ENCODE measurements at regions not wholly inside any gene's neighbourhood (a gene's known extent, or its start where the extent isn't known, plus 50 kb on each side); places are given as distances from the start of the nearest gene placed in this dataset.

DNA sequence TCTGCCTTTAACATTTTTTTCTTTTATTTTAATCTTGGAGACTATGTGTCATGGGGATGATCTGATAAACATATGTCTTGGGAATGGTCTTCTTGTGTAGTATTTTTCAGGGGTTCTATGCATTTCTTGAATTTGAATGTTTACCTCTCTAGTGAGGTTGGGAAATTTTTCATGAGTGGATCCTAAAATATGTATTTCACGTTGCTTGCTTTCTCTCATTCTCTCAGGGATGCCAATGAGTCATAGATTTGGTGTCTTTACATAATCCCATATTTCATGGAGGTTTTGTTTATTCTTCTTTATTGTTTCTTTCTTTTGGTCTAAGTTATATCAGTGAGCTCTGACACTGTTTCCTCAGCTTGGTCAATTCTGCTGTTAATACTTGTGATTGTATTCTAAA is 1237.2 kb downstream of the PLA2G4A start:
- TF ChIP-seq, protein P1, sequence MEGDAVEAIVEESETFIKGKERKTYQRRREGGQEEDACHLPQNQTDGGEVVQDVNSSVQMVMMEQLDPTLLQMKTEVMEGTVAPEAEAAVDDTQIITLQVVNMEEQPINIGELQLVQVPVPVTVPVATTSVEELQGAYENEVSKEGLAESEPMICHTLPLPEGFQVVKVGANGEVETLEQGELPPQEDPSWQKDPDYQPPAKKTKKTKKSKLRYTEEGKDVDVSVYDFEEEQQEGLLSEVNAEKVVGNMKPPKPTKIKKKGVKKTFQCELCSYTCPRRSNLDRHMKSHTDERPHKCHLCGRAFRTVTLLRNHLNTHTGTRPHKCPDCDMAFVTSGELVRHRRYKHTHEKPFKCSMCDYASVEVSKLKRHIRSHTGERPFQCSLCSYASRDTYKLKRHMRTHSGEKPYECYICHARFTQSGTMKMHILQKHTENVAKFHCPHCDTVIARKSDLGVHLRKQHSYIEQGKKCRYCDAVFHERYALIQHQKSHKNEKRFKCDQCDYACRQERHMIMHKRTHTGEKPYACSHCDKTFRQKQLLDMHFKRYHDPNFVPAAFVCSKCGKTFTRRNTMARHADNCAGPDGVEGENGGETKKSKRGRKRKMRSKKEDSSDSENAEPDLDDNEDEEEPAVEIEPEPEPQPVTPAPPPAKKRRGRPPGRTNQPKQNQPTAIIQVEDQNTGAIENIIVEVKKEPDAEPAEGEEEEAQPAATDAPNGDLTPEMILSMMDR (IDR thresholded peaks at IDR 0.05; ENCODE audit: low read depth, low read length, missing control alignments), result no peak
- no peak overlapping the region for H3K4me3 ChIP-seq (ENCODE audit: low read depth, low read length)
- in situ Hi-C loops (cut with HindIII; ENCODE audit: low sequenced_read_pairs), result no loop called here
- no peak for DNase-seq (ENCODE audit: low read depth)

DNA sequence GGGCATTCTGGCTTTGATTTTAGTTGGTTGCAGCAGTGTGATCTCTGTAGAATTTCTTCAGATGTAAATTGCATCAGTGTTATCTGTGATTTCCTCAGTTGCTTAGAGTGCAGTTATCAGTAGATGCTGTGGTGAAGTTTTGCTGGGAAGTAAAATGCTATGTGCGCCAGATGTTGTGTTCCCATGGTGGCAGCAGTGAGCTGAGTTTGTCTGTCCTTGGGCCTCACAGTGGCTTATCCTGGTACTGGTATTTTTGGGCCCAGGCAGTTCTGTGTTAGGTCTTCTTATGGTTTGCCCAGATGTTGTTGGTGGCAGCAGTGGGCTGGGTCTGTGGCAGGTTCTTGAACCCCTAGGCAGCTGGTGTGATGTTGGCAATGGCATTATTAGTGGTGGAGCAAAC is 1242.1 kb downstream of the PLA2G4A start:
- no peak for DNase-seq (ENCODE audit: low read depth)
- in situ Hi-C loops (cut with HindIII; ENCODE audit: low sequenced_read_pairs), result no loop called here
- no peak overlapping the region for H3K4me3 ChIP-seq (ENCODE audit: low read depth, low read length)
- TF ChIP-seq, protein P1 (IDR thresholded peaks at IDR 0.05; ENCODE audit: low read depth, low read length, missing control alignments), result no peak

DNA sequence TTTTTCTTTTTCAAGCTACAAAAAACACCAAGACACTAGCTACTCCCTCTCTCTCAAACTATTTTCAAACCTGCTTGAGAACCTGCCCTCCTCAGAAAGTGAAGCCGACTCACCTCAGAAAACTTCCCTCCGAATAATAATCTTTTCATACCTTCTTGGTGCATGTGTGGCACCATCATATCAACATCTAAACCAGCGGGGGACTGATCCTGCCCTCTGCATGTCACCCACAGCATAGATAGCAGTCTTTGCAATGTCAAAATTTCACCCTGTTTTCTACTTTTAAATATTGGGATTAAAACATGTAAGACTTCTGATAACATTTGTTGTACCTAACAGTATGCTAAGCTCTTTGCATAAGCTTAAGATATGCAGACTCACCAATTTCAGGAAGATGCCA is 1260.3 kb downstream of the PLA2G4A start:
- DNase-seq (ENCODE audit: low read depth), result no peak
- TF ChIP-seq, protein P1 (IDR thresholded peaks at IDR 0.05; ENCODE audit: low read depth, low read length, missing control alignments), result no peak
- in situ Hi-C loops (cut with HindIII; ENCODE audit: low sequenced_read_pairs), result no loop called here
- no peak overlapping the region for H3K4me3 ChIP-seq (ENCODE audit: low read depth, low read length)

DNA sequence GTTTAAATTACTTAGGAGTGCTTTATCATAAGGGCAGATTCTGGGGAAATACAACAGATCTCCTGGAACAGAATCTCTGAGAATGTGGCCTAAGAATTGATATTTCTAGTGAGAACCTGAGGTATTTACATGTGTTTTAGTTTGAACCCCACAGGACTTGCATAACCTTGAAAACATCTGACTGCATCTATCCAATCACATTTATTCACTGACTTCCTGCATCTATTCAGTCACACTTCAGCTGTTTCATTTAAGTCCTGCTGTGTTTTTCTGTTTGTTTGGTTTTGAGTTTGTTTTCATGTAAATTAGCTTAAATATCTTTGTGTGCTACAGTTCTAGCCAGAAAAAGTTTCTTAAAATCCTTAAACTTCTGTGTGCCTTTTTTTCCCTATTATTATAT is 1260.7 kb downstream of the PLA2G4A start:
- DNase-seq (ENCODE audit: low read depth), result no peak
- TF ChIP-seq, protein P1 (IDR thresholded peaks at IDR 0.05; ENCODE audit: low read depth, low read length, missing control alignments), result no peak
- in situ Hi-C loops (cut with HindIII; ENCODE audit: low sequenced_read_pairs), result no loop called here
- H3K4me3 ChIP-seq (ENCODE audit: low read depth, low read length), result no peak overlapping the region

DNA sequence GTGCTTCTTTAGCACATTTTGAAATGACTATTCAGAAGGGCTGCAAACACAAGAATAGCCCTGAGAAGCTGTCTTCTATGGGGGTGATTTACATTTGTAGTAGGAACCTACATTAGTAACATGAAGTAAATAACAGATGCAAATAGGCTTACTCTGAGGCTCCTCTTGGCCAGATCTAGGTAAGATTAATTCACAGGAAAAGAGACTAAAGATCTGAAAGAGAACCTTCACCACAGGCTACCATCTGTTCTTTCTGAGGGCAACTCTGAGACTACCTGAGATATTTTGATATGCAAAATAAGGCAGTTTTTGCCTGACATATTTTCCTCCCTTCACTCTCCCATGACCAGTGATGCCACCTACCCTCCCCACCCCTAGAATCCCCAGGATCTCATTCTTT is 1267.8 kb downstream of the PLA2G4A start:
- H3K4me3 ChIP-seq (ENCODE audit: low read depth, low read length), result no peak overlapping the region
- in situ Hi-C loops (cut with HindIII; ENCODE audit: low sequenced_read_pairs), result no loop called here
- DNase-seq (ENCODE audit: low read depth), result no peak
- TF ChIP-seq, protein P1 (IDR thresholded peaks at IDR 0.05; ENCODE audit: low read depth, low read length, missing control alignments), result no peak

DNA sequence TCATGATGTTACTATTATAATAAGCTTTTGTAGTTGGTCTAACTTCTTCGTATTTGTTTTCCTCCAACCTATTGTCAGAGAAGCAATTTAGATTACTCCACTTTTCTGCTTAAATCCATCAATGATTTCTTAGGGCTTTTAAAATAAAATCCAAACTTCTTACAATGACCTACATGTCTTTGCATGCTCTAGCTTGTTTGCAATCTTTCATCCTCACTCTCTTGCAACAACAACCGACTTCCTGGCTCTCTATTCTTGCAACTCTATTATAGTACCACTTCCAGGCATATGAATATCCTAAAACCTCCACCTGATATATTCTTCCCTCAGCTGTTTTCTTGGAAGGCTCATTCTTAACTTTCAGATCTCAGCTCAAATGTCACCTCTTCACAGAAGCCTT is 1288.7 kb downstream of the PLA2G4A start:
- no peak for DNase-seq (ENCODE audit: low read depth)
- H3K4me3 ChIP-seq (ENCODE audit: low read depth, low read length), result no peak overlapping the region
- in situ Hi-C loops (cut with HindIII; ENCODE audit: low sequenced_read_pairs), result no loop called here
- TF ChIP-seq, protein P1 (IDR thresholded peaks at IDR 0.05; ENCODE audit: low read depth, low read length, missing control alignments), result no peak

DNA sequence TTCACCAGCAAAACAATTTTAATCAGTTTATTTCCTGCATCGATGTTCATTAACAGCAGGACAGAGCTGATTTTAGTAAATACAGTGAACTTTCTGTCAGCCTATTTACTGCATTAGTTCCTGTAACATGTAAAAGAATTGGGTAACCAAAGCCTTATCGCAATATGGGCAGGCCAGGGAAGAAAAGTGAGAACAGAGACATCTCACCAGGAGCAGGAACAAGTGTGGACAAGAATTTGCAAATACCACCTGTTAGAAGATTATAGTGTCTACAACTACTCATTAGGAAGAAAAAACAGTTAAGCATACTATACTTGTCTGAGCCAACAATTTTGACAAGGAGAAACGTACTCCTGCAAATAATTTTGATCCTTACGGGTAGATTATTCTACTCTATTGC is 1293.9 kb downstream of the PLA2G4A start:
- H3K4me3 ChIP-seq (ENCODE audit: low read depth, low read length), result no peak overlapping the region
- in situ Hi-C loops (cut with HindIII; ENCODE audit: low sequenced_read_pairs), result no loop called here
- no peak for DNase-seq (ENCODE audit: low read depth)
- TF ChIP-seq, protein P1 (IDR thresholded peaks at IDR 0.05; ENCODE audit: low read depth, low read length, missing control alignments), result no peak
